ENCODE measurements at regions not wholly inside any gene's neighbourhood (a gene's known extent, or its start where the extent isn't known, plus 50 kb on each side); places are given as distances from the start of the nearest gene placed in this dataset.

GRCh38 chr6:165186041-165186440, 123.4 kb downstream of the C6orf118 start:
- TF ChIP-seq CTCF (IDR thresholded peaks at IDR 0.05) (no peak), POLR2A (IDR thresholded peaks at IDR 0.05) (no peak)
